ENCODE measurements at regions not wholly inside any gene's neighbourhood (a gene's known extent, or its start where the extent isn't known, plus 50 kb on each side); places are given as distances from the start of the nearest gene placed in this dataset.

DNA sequence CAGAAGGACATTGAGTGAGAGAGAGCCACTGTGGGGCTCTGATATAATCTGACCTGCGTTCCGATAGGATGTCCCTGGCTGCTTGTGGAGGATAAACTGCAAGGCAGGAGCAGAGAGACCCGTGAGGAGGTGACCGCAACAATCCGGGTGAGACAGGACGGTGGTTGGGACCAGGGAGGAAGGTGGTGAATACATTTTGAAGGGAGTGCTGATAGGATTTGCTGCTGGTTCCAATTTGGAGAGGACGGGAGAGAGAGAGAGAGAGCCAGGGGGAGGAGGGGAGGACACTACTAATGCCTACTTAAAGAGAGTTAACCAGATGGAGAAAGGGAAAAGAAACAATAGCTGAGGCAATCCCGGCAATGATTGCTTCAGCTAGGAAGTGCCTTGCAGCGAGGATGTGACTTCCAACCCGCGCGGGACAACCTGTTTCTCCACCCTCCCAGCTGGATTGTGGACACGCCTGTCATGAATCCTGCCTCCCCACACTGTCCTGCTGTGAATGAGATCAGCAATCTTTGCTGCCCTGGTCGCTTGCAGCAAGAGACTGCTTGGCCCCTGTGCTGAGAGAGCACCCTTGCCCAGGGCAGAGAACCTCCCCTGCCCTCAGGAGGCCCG is 199.0 kb upstream of the KCNG1 start (continued):
- TF ChIP-seq, protein P1, sequence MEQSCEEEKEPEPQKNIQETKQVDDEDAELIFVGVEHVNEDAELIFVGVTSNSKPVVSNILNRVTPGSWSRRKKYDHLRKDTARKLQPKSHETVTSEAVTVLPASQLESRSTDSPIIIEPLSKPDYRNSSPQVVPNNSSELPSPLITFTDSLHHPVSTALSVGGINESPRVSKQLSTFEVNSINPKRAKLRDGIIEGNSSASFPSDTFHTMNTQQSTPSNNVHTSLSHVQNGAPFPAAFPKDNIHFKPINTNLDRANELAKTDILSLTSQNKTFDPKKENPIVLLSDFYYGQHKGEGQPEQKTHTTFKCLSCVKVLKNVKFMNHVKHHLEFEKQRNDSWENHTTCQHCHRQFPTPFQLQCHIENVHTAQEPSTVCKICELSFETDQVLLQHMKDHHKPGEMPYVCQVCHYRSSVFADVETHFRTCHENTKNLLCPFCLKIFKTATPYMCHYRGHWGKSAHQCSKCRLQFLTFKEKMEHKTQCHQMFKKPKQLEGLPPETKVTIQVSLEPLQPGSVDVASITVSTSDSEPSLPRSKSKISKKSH (CRISPR knock-in tag; IDR thresholded peaks at IDR 0.05) = no peak
- TF ChIP-seq GABPA (tag; conservative IDR thresholded peaks at IDR 0.05; ENCODE audit: low read depth) = 0 out of 2 replicates have a peak, but pooled peaks have one; percentile 32
- TF ChIP-seq SRF (CRISPR knock-in tag; IDR thresholded peaks at IDR 0.05) = peak in 1 of 2 experiments; percentile 28; a peak in 1 of 4 replicates
- peak; percentile 34; the same call in 1 of the 2 replicates for TF ChIP-seq TAF7 (tag; IDR thresholded peaks at IDR 0.05)
- 0 out of 2 replicates have a peak, but pooled peaks have one; percentile 26 for TF ChIP-seq CXXC5 (CRISPR knock-in tag; IDR thresholded peaks at IDR 0.05)
- no peak for TF ChIP-seq STAT5B (CRISPR knock-in tag; IDR thresholded peaks at IDR 0.05)
- TF ChIP-seq ZNF140 (CRISPR knock-in tag; IDR thresholded peaks at IDR 0.05) = no peak
- TF ChIP-seq CTBP1 (IDR thresholded peaks at IDR 0.05; ENCODE audit: borderline replicate concordance) = peak; percentile 30; the same call in 1 of the 2 replicates
- TF ChIP-seq, protein P2, sequence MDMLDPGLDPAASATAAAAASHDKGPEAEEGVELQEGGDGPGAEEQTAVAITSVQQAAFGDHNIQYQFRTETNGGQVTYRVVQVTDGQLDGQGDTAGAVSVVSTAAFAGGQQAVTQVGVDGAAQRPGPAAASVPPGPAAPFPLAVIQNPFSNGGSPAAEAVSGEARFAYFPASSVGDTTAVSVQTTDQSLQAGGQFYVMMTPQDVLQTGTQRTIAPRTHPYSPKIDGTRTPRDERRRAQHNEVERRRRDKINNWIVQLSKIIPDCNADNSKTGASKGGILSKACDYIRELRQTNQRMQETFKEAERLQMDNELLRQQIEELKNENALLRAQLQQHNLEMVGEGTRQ (CRISPR knock-in tag; IDR thresholded peaks at IDR 0.05) = no peak
- TF ChIP-seq GABPB2 (CRISPR knock-in tag; conservative IDR thresholded peaks at IDR 0.05) = no peak
- no peak for TF ChIP-seq EGR1 (conservative IDR thresholded peaks at IDR 0.05)
- no peak for TF ChIP-seq TAF15 (IDR thresholded peaks at IDR 0.05; ENCODE audit: low read depth, low read length)
- TF ChIP-seq CBFA2T3 (IDR thresholded peaks at IDR 0.05) = no peak
- TF ChIP-seq, protein P3, sequence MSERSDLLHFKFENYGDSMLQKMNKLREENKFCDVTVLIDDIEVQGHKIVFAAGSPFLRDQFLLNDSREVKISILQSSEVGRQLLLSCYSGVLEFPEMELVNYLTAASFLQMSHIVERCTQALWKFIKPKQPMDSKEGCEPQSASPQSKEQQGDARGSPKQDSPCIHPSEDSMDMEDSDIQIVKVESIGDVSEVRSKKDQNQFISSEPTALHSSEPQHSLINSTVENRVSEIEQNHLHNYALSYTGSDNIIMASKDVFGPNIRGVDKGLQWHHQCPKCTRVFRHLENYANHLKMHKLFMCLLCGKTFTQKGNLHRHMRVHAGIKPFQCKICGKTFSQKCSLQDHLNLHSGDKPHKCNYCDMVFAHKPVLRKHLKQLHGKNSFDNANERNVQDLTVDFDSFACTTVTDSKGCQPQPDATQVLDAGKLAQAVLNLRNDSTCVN (CRISPR knock-in tag; IDR thresholded peaks at IDR 0.05) = peak; percentile 45; the same call in 1 of the 2 replicates
- TF ChIP-seq ELF4 (CRISPR knock-in tag; IDR thresholded peaks at IDR 0.05) = 0 out of 2 replicates have a peak, but pooled peaks have one; percentile 53
- peak; percentile 71 for TF ChIP-seq EP400 (IDR thresholded peaks at IDR 0.05)
- TF ChIP-seq, protein P4, sequence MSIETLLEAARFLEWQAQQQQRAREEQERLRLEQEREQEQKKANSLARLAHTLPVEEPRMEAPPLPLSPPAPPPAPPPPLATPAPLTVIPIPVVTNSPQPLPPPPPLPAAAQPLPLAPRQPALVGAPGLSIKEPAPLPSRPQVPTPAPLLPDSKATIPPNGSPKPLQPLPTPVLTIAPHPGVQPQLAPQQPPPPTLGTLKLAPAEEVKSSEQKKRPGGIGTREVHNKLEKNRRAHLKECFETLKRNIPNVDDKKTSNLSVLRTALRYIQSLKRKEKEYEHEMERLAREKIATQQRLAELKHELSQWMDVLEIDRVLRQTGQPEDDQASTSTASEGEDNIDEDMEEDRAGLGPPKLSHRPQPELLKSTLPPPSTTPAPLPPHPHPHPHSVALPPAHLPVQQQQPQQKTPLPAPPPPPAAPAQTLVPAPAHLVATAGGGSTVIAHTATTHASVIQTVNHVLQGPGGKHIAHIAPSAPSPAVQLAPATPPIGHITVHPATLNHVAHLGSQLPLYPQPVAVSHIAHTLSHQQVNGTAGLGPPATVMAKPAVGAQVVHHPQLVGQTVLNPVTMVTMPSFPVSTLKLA (conservative IDR thresholded peaks at IDR 0.05) = no peak
- TF ChIP-seq, protein P5, sequence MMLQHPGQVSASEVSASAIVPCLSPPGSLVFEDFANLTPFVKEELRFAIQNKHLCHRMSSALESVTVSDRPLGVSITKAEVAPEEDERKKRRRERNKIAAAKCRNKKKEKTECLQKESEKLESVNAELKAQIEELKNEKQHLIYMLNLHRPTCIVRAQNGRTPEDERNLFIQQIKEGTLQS (IDR thresholded peaks at IDR 0.05) = peak; percentile 70; the same call in 1 of the 2 replicates
- TF ChIP-seq, protein P5 (CRISPR knock-in tag; conservative IDR thresholded peaks at IDR 0.05) = no peak
- TF ChIP-seq, protein P6, sequence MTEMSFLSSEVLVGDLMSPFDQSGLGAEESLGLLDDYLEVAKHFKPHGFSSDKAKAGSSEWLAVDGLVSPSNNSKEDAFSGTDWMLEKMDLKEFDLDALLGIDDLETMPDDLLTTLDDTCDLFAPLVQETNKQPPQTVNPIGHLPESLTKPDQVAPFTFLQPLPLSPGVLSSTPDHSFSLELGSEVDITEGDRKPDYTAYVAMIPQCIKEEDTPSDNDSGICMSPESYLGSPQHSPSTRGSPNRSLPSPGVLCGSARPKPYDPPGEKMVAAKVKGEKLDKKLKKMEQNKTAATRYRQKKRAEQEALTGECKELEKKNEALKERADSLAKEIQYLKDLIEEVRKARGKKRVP (CRISPR knock-in tag; IDR thresholded peaks at IDR 0.05) = peak; percentile 88
- TF ChIP-seq SOX6 (IDR thresholded peaks at IDR 0.05) = peak; percentile 78; the same call in 1 of the 2 replicates

All from K562 (cell line).